Left cardiac atrium (tissue), 4 donors: ENCODE measurements at regions not wholly inside any gene's neighbourhood (a gene's known extent, or its start where the extent isn't known, plus 50 kb on each side); places are given as distances from the start of the nearest gene placed in this dataset.

ENCODE experiments used
- ATAC-seq, 2 donors: fragments of 200-7000 bp; cut with Tn5 transposase; one replicate each; pipeline ENCODE4 v1.9.1; 2020; ENCODE audit warnings: mild to moderate bottlenecking in 2 of 2, moderate library complexity in 2 of 2
- DNase-seq: peaks from one replicate; pipeline ENCODE4 v3.0.0-alpha.2; 2020
- intact Hi-C, 2 donors: fragments of 100-400 bp; cut with DNase I; formaldehyde crosslinking; loops; one replicate each; pipeline versions ENCODE4 v1.14.1 to v1.15.1; 2022 to 2023
- donor health status: DM: no; HTN: yes; CAD: no.
- donor health status: DM: no; HTN: yes; CAD: no; lungs with severe emphysema.
- donor health status: DM: yes; HTN: yes; CAD: no.
- donor health status: Dilated cardiomyopathy.

- peak; percentile 58 for DNase-seq
- peak; percentile 64 to 71 for ATAC-seq
- intact Hi-C loops, result loop anchor here (2.0 to 5.0 kb wide), 2 partner anchors 275 to 279 kb away; no protein-coding TSS in a partner anchor
Measured at GRCh38 chr2:64327510-64328414, 126.2 kb upstream of the LGALSL start.

GRCh38 chr2:64328415-64328722, 125.6 kb upstream of the LGALSL start:
- no peak for DNase-seq
- ATAC-seq, result peak in 1 of 2 donors; percentile 4
- intact Hi-C loops, result loop anchor here in 1 of 2 donors (5.0 kb wide), 1 partner anchor 276 kb away; no protein-coding TSS in a partner anchor

- DNase-seq (no peak), ATAC-seq (no peak)
- intact Hi-C loops, result loop anchor here in 1 of 2 donors (5.0 kb wide), 1 partner anchor 276 kb away; no protein-coding TSS in a partner anchor
Measured at GRCh38 chr2:64328756-64329155, 125.2 kb upstream of the LGALSL start.

GRCh38 chr2:64329848-64330247, 124.1 kb upstream of the LGALSL start:
- DNase-seq, result peak; percentile 58
- intact Hi-C loops, result loop anchor here (2.0 to 10.0 kb wide), 4 partner anchors 233 to 547 kb away; no protein-coding TSS in a partner anchor
- peak; percentile 73 to 77 for ATAC-seq

GRCh38 chr2:64330281-64331113, 123.5 kb upstream of the LGALSL start:
- DNase-seq, result peak; percentile 78
- peak; percentile 73 to 79 for ATAC-seq
- intact Hi-C loops, result loop anchor here (1.0 to 10.0 kb wide), 4 partner anchors 158 to 547 kb away; no protein-coding TSS in a partner anchor

GRCh38 chr2:64331114-64331645, 122.8 kb upstream of the LGALSL start:
- intact Hi-C loops, result loop anchor here (1.0 to 10.0 kb wide), 4 partner anchors 157 to 546 kb away; no protein-coding TSS in a partner anchor
- ATAC-seq (no peak), DNase-seq (no peak)

GRCh38 chr2:64331849-64332699, 121.9 kb upstream of the LGALSL start:
- ATAC-seq (no peak), DNase-seq (no peak)
- intact Hi-C loops, result loop anchor here (1.0 to 10.0 kb wide), 5 partner anchors 156 to 545 kb away; no protein-coding TSS in a partner anchor

- DNase-seq, result no peak
- intact Hi-C loops, result loop anchor here in 1 of 2 donors (10.0 kb wide), 1 partner anchor 229 kb away; no protein-coding TSS in a partner anchor
- ATAC-seq, result no peak
Measured at GRCh38 chr2:64336171-64336570, 117.8 kb upstream of the LGALSL start.

- DNase-seq, result no peak
- no peak for ATAC-seq
- intact Hi-C loops, result loop anchor here in 1 of 2 donors (10.0 kb wide), 1 partner anchor 227 kb away; no protein-coding TSS in a partner anchor
Measured at GRCh38 chr2:64337314-64337713, 116.6 kb upstream of the LGALSL start.

- intact Hi-C loops, result loop anchor here in 1 of 2 donors (10.0 kb wide), 1 partner anchor 227 kb away; no protein-coding TSS in a partner anchor
- no peak for ATAC-seq
Measured at GRCh38 chr2:64338108-64338507, 115.9 kb upstream of the LGALSL start.

GRCh38 chr2:64338910-64339500, 115.0 kb upstream of the LGALSL start:
- DNase-seq (no peak), ATAC-seq (no peak)
- intact Hi-C loops, result loop anchor here in 1 of 2 donors (10.0 kb wide), 1 partner anchor 226 kb away; no protein-coding TSS in a partner anchor

More at GRCh38 chr2:64338108-64338507, 115.9 kb upstream of the LGALSL start:
- DNase-seq, result no peak

- intact Hi-C loops, result no loop called here
Measured at GRCh38 chr2:64341461-64341860, 112.5 kb upstream of the LGALSL start.

GRCh38 chr2:64342195-64343099, 111.5 kb upstream of the LGALSL start:
- ATAC-seq, result no peak
- intact Hi-C loops, result no loop called here
- DNase-seq, result no peak

More at GRCh38 chr2:64341461-64341860, 112.5 kb upstream of the LGALSL start:
- DNase-seq (no peak), ATAC-seq (no peak)

- DNase-seq (no peak), ATAC-seq (no peak)
- intact Hi-C loops, result no loop called here
Measured at GRCh38 chr2:64344999-64345576, 108.9 kb upstream of the LGALSL start.

- DNase-seq (no peak), ATAC-seq (no peak)
- intact Hi-C loops, result no loop called here
Measured at GRCh38 chr2:64345998-64346397, 108.0 kb upstream of the LGALSL start.

GRCh38 chr2:64348386-64349130, 105.4 kb upstream of the LGALSL start:
- intact Hi-C loops, result no loop called here
- ATAC-seq (peak in 1 of 2 donors; percentile 36), DNase-seq (no peak)
